Spleen (tissue), 11 donors: ENCODE measurements at regions not wholly inside any gene's neighbourhood (a gene's known extent, or its start where the extent isn't known, plus 50 kb on each side); places are given as distances from the start of the nearest gene placed in this dataset.
"Not testable (repeated sequence)": the region's sequence is repeated elsewhere in the genome, so short reads cannot be mapped to it uniquely, and the experiment has no call there.

Experiments used
- DNase-seq: peaks from one replicate; pipeline ENCODE4 v3.0.0-alpha.2; 2020
- H3K27ac ChIP-seq, 8 donors: fragments of 200-600 bp; sonication (generic) in 7 of 8; 1 replicate in 4 of 8; 2 replicates in 4 of 8; pipeline versions ENCODE4 v1.5.0 to v1.8.0; 2016 to 2021; ENCODE audit warnings: inconsistent platforms in 4 of 8, mild to moderate bottlenecking in 4 of 8, moderate library complexity in 1 of 8
- H3K27me3 ChIP-seq, 7 donors: fragments of 200-600 bp; sonication (generic) in 6 of 7; replicated peaks in 1 of 7; 1 replicate in 4 of 7; 2 replicates in 3 of 7; pipeline versions ENCODE4 v1.5.0 to v1.8.0; 2016 to 2021; ENCODE audit warnings: inconsistent platforms in 3 of 7, mild to moderate bottlenecking in 1 of 7
- H3K36me3 ChIP-seq, 6 donors: fragments of 200-600 bp; sonication (generic) in 5 of 6; 1 replicate in 4 of 6; 2 replicates in 2 of 6; pipeline versions ENCODE4 v1.5.0 to v1.8.0; 2016 to 2021; ENCODE audit warnings: inconsistent platforms in 2 of 6
- H3K4me1 ChIP-seq, 6 donors: fragments of 200-600 bp; sonication (generic) in 5 of 6; 1 replicate in 3 of 6; 2 replicates in 3 of 6; pipeline versions ENCODE4 v1.5.0 to v1.8.0; 2016 to 2021; ENCODE audit warnings: inconsistent platforms in 3 of 6
- H3K4me3 ChIP-seq, 8 donors: fragments of 200-600 bp; sonication (generic) in 7 of 8; 1 replicate in 4 of 8; 2 replicates in 4 of 8; pipeline versions ENCODE4 v1.5.0 to v1.8.0; 2016 to 2021; ENCODE audit warnings: inconsistent platforms in 4 of 8, mild to moderate bottlenecking in 4 of 8, moderate library complexity in 2 of 8
- H3K9me3 ChIP-seq, 8 donors: fragments of 200-600 bp; sonication (generic) in 7 of 8; 1 replicate in 4 of 8; 2 replicates in 4 of 8; pipeline versions ENCODE4 v1.5.0 to v1.8.0; 2016 to 2021; ENCODE audit warnings: inconsistent platforms in 4 of 8
- CTCF ChIP-seq, 11 experiments: fragments of 200-600 bp in 7 of 11; fragments of 450-650 bp in 4 of 11; sonication (generic) in 4 of 11; IDR thresholded peaks in 8 of 11; conservative IDR thresholded peaks in 3 of 11; 1 replicate in 7 of 11; 2 replicates in 4 of 11; pipeline versions ENCODE4 v1.4.0 to v1.8.0; 2016 to 2021; ENCODE audit warnings: antibody characterized with exemption in 11 of 11, inconsistent platforms in 4 of 11, mild to moderate bottlenecking in 1 of 11
- POLR2A ChIP-seq, 3 donors: fragments of 450-650 bp; IDR thresholded peaks; one replicate each; pipeline ENCODE4 v1.5.1; 2017; ENCODE audit warnings: antibody characterized with exemption in 3 of 3, mild to moderate bottlenecking in 1 of 3
- POLR2AphosphoS5 ChIP-seq, 3 donors: sonication (generic); formaldehyde crosslinking; IDR thresholded peaks; one replicate each; pipeline ENCODE4 v1.5.1; 2017; ENCODE audit warnings: antibody characterized with exemption in 3 of 3
- WGBS, 5 donors: extraction: QIAGEN DNeasy Blood & Tissue Kit in 3 of 5; methylation state at CpG; one replicate each; pipeline versions ENCODE4 v1.1.5 to v1.1.7; 2013 to 2018; 5-methylcytosine and 5-hydroxymethylcytosine counted together
- intact Hi-C: fragments of 100-400 bp; cut with DNase I; formaldehyde crosslinking; loops from one replicate; pipeline ENCODE4 v1.15.0; 2023; ENCODE audit warnings: low total_unique reads
- donor health status: healthy with polysubstance abuse.
- donor health status: DM: no; HTN: no; CAD: no; lungs with moderate emphysema.
- donor health status: DM: no; HTN: no; CAD: no.
- donor health status: Bipolar disorder and iron deficiency.
- donor health status: healthy.
- donor health status: DM: no; HTN: no; CAD: no.
- donor health status: DM: yes; HTN: yes; CAD: no.

GRCh38 chr2:184162426-184162825 lies 435.9 kb upstream of the ZNF804A start:
- no peak for DNase-seq
- H3K4me3 ChIP-seq = no peak overlapping the region
- no peaks in the 10 kb centered on the region for H3K27me3 ChIP-seq
- TF ChIP-seq POLR2A (IDR thresholded peaks at IDR 0.05) (no peak), POLR2AphosphoS5 (IDR thresholded peaks at IDR 0.05) (no peak)
- H3K4me1 ChIP-seq = no peaks in the 10 kb centered on the region
- no peak overlapping the region for H3K27ac ChIP-seq
- peaks cover 0 to 1% (median 0%) of the 10 kb centered on the region in 8 donors for H3K9me3 ChIP-seq
- intact Hi-C loops = no loop called here
- 84 to 99% (median 88%) methylated on average over 2 of the region's 2 CpGs for WGBS, 5 donors
- H3K36me3 ChIP-seq = no peaks in the 10 kb centered on the region

GRCh38 chr2:184168823-184169222 lies 429.5 kb upstream of the ZNF804A start:
- H3K4me1 ChIP-seq, H3K27ac ChIP-seq, DNase-seq, H3K4me3 ChIP-seq, intact Hi-C loops, H3K9me3 ChIP-seq, H3K27me3 ChIP-seq, H3K36me3 ChIP-seq: not testable (repeated sequence)
- WGBS, 5 donors = 78 to 94% (median 88%) methylated on average over 5 of the region's 5 CpGs

GRCh38 chr2:184169366-184169765 lies 429.0 kb upstream of the ZNF804A start:
- DNase-seq = no peak
- no peak overlapping the region for H3K27ac ChIP-seq
- intact Hi-C loops = no loop called here
- peaks cover 0 to 10% (median 0%) of the 10 kb centered on the region in 8 donors for H3K9me3 ChIP-seq
- 86 to 91% (median 89%) methylated on average over 4 of the region's 4 CpGs for WGBS, 5 donors
- no peaks in the 10 kb centered on the region for H3K36me3 ChIP-seq
- H3K27me3 ChIP-seq = no peaks in the 10 kb centered on the region
- H3K4me3 ChIP-seq = no peak overlapping the region
- TF ChIP-seq POLR2A (IDR thresholded peaks at IDR 0.05) (no peak), POLR2AphosphoS5 (IDR thresholded peaks at IDR 0.05) (no peak), CTCF (IDR thresholded peaks at IDR 0.05 in 8 of 11, conservative IDR thresholded peaks at IDR 0.05 in 3 of 11) (no peak)
- H3K4me1 ChIP-seq = no peaks in the 10 kb centered on the region

GRCh38 chr2:184174493-184175104 lies 423.7 kb upstream of the ZNF804A start:
- WGBS, 5 donors = 77 to 89% (median 85%) methylated on average over 8 of the region's 8 CpGs
- TF ChIP-seq POLR2A (IDR thresholded peaks at IDR 0.05) (no peak), CTCF (IDR thresholded peaks at IDR 0.05 in 8 of 11, conservative IDR thresholded peaks at IDR 0.05 in 3 of 11) (no peak), POLR2AphosphoS5 (IDR thresholded peaks at IDR 0.05) (no peak)
- no peaks in the 10 kb centered on the region for H3K27me3 ChIP-seq
- intact Hi-C loops = no loop called here
- DNase-seq = no peak
- H3K9me3 ChIP-seq = peaks cover 0 to 3% (median 0%) of the 10 kb centered on the region in 8 donors
- no peaks in the 10 kb centered on the region for H3K36me3 ChIP-seq
- no peaks in the 10 kb centered on the region for H3K4me1 ChIP-seq
- no peak overlapping the region for H3K4me3 ChIP-seq
- no peak overlapping the region for H3K27ac ChIP-seq

GRCh38 chr2:184178229-184178628 lies 420.1 kb upstream of the ZNF804A start:
- no peak for TF ChIP-seq POLR2A (IDR thresholded peaks at IDR 0.05)
- no peak for TF ChIP-seq POLR2AphosphoS5 (IDR thresholded peaks at IDR 0.05)
- no peak for TF ChIP-seq CTCF (IDR thresholded peaks at IDR 0.05 in 8 of 11, conservative IDR thresholded peaks at IDR 0.05 in 3 of 11)
- Histone ChIP-seq H3K27me3 (no peaks in the 10 kb centered on the region), H3K36me3 (no peaks in the 10 kb centered on the region), H3K4me3 (no peak overlapping the region), H3K9me3 (peaks cover 0 to 20% (median 6%) of the 10 kb centered on the region in 8 donors), H3K4me1 (no peaks in the 10 kb centered on the region), H3K27ac (no peak overlapping the region)
- 58 to 70% (median 67%) methylated on average over 3 of the region's 3 CpGs for WGBS, 5 donors
- no peak for DNase-seq
- intact Hi-C loops = no loop called here
